ENCODE measurements at regions not wholly inside any gene's neighbourhood (a gene's known extent, or its start where the extent isn't known, plus 50 kb on each side); places are given as distances from the start of the nearest gene placed in this dataset.

- no peak for FAIRE-seq
- H3K79me2 ChIP-seq (ENCODE audit: control insufficient read depth, insufficient read depth, low read length), result no peaks in the 10 kb centered on the region
- H2AFZ ChIP-seq (ENCODE audit: control insufficient read depth, low read length), result no peak overlapping the region
- H3K4me2 ChIP-seq (ENCODE audit: control insufficient read depth, extremely low read depth, insufficient read depth, low read depth, low read length), result no peak overlapping the region
- no peak overlapping the region for H3K9ac ChIP-seq (ENCODE audit: control insufficient read depth, extremely low read depth, insufficient read depth, low read length)
- TF ChIP-seq CTCF (optimal IDR thresholded peaks at IDR 0.05 in 1 of 3, IDR thresholded peaks at IDR 0.05 in 1 of 3, conservative IDR thresholded peaks at IDR 0.05 in 1 of 3; ENCODE audit: extremely low read depth in 1 of 3, insufficient read depth in 2 of 3, low read length in 3 of 3) (no peak), EZH2 (IDR thresholded peaks at IDR 0.05; ENCODE audit: low read length) (no peak)
- dilution Hi-C loops (cut with MboI; ENCODE audit: extremely low pct_ligation_motif_present, low sequenced_read_pairs), result no loop called here
- H3K9me1 ChIP-seq (ENCODE audit: control insufficient read depth, extremely low read depth, insufficient read depth, low read length), result no peaks in the 10 kb centered on the region
- H3K27ac ChIP-seq (ENCODE audit: control insufficient read depth, insufficient read depth, low read length), result no peak overlapping the region
- no peaks in the 10 kb centered on the region for H3K36me3 ChIP-seq (ENCODE audit: control insufficient read depth in 2 of 2, extremely low read depth in 1 of 2, insufficient read depth in 2 of 2, low read length in 2 of 2)
- H3K4me3 ChIP-seq (ENCODE audit: control insufficient read depth in 2 of 3, extremely low read depth in 1 of 3, insufficient read depth in 2 of 3, low read depth in 1 of 3, low read length in 3 of 3), result no peak overlapping the region
- no peaks in the 10 kb centered on the region for H3K27me3 ChIP-seq (ENCODE audit: control insufficient read depth, extremely low read depth, insufficient read depth, low read length)
- DNase-seq (ENCODE audit: low read depth, low spot score), result no peak
- no peaks in the 10 kb centered on the region for H3K4me1 ChIP-seq (ENCODE audit: control insufficient read depth, extremely low read depth, insufficient read depth, low read length)
- H3K9me3 ChIP-seq (ENCODE audit: control insufficient read depth, low read depth, low read length), result no peaks in the 10 kb centered on the region
- no peaks in the 10 kb centered on the region for H4K20me1 ChIP-seq (ENCODE audit: control insufficient read depth, extremely low read depth, insufficient read depth, low read length)
Measured at GRCh38 chr2:198383392-198383791, 579.0 kb downstream of the PLCL1 start.

GRCh38 chr2:198382811-198383210 lies 578.4 kb downstream of the PLCL1 start:
- FAIRE-seq, result no peak
- Histone ChIP-seq H3K27me3 (ENCODE audit: control insufficient read depth, extremely low read depth, insufficient read depth, low read length) (no peaks in the 10 kb centered on the region), H3K27ac (ENCODE audit: control insufficient read depth, insufficient read depth, low read length) (no peak overlapping the region), H2AFZ (ENCODE audit: control insufficient read depth, low read length) (no peak overlapping the region), H3K4me2 (ENCODE audit: control insufficient read depth, extremely low read depth, insufficient read depth, low read depth, low read length) (no peak overlapping the region), H4K20me1 (ENCODE audit: control insufficient read depth, extremely low read depth, insufficient read depth, low read length) (no peaks in the 10 kb centered on the region), H3K4me3 (ENCODE audit: control insufficient read depth in 2 of 3, extremely low read depth in 1 of 3, insufficient read depth in 2 of 3, low read depth in 1 of 3, low read length in 3 of 3) (no peak overlapping the region), H3K4me1 (ENCODE audit: control insufficient read depth, extremely low read depth, insufficient read depth, low read length) (no peaks in the 10 kb centered on the region), H3K9me3 (ENCODE audit: control insufficient read depth, low read depth, low read length) (no peaks in the 10 kb centered on the region), H3K9ac (ENCODE audit: control insufficient read depth, extremely low read depth, insufficient read depth, low read length) (no peak overlapping the region), H3K9me1 (ENCODE audit: control insufficient read depth, extremely low read depth, insufficient read depth, low read length) (no peaks in the 10 kb centered on the region), H3K36me3 (ENCODE audit: control insufficient read depth in 2 of 2, extremely low read depth in 1 of 2, insufficient read depth in 2 of 2, low read length in 2 of 2) (no peaks in the 10 kb centered on the region), H3K79me2 (ENCODE audit: control insufficient read depth, insufficient read depth, low read length) (no peaks in the 10 kb centered on the region)
- TF ChIP-seq CTCF (optimal IDR thresholded peaks at IDR 0.05 in 1 of 3, IDR thresholded peaks at IDR 0.05 in 1 of 3, conservative IDR thresholded peaks at IDR 0.05 in 1 of 3; ENCODE audit: extremely low read depth in 1 of 3, insufficient read depth in 2 of 3, low read length in 3 of 3) (no peak), EZH2 (IDR thresholded peaks at IDR 0.05; ENCODE audit: low read length) (no peak)
- dilution Hi-C loops (cut with MboI; ENCODE audit: extremely low pct_ligation_motif_present, low sequenced_read_pairs), result no loop called here
- no peak for DNase-seq (ENCODE audit: low read depth, low spot score)

All from keratinocyte (primary cell).